H9 (cell line): ENCODE measurements at regions not wholly inside any gene's neighbourhood (a gene's known extent, or its start where the extent isn't known, plus 50 kb on each side); places are given as distances from the start of the nearest gene placed in this dataset.

Experiments
- DNase-seq: peaks from one replicate; pipeline ENCODE4 v3.0.0-alpha.2; 2017
- H2AFZ ChIP-seq: one replicate; pipeline ENCODE4 v1.6.1; 2013; ENCODE audit warnings: mild to moderate bottlenecking, low read length, control low read depth, moderate library complexity
- H2AK5ac ChIP-seq: 2 replicates; pipeline ENCODE4 v1.6.1; 2013; ENCODE audit warnings: low read length, control low read depth, mixed read lengths; ENCODE audit not compliant: insufficient read length
- H2BK120ac ChIP-seq: one replicate; pipeline ENCODE4 v1.6.1; 2013; ENCODE audit warnings: low read depth, mild to moderate bottlenecking, low read length, control low read depth, inconsistent platforms; ENCODE audit not compliant: poor library complexity, severe bottlenecking
- H2BK12ac ChIP-seq: 2 replicates; pipeline ENCODE4 v1.6.1; 2013; ENCODE audit warnings: low read length, control low read depth, mixed read lengths, low read depth; ENCODE audit not compliant: insufficient read length
- H2BK15ac ChIP-seq: 2 replicates; pipeline ENCODE4 v1.6.1; 2013; ENCODE audit warnings: low read depth, low read length, control low read depth
- H2BK20ac ChIP-seq: one replicate; pipeline ENCODE4 v1.6.1; 2013; ENCODE audit warnings: low read depth, mild to moderate bottlenecking, low read length, control low read depth, inconsistent platforms; ENCODE audit not compliant: poor library complexity, severe bottlenecking
- H2BK5ac ChIP-seq: 2 replicates; pipeline ENCODE4 v1.6.1; 2013; ENCODE audit warnings: low read length, control low read depth, mixed read lengths; ENCODE audit not compliant: insufficient read length
- H3K14ac ChIP-seq: 2 replicates; pipeline ENCODE4 v1.6.1; 2013; ENCODE audit warnings: low read length, control low read depth; ENCODE audit not compliant: insufficient read depth
- H3K18ac ChIP-seq: 2 replicates; pipeline ENCODE4 v1.6.1; 2013; ENCODE audit warnings: low read depth, mild to moderate bottlenecking, mixed read lengths, low read length, control low read depth; ENCODE audit not compliant: insufficient read length
- H3K23ac ChIP-seq: 2 replicates; pipeline ENCODE4 v1.6.1; 2013; ENCODE audit warnings: low read length, control low read depth, mixed read lengths, low read depth; ENCODE audit not compliant: insufficient read length
- H3K23me2 ChIP-seq: 2 replicates; pipeline ENCODE4 v1.6.1; 2013; ENCODE audit warnings: low read depth, mild to moderate bottlenecking, mixed read lengths, low read length, control low read depth; ENCODE audit not compliant: insufficient read length, poor library complexity, severe bottlenecking
- H3K27ac ChIP-seq: 2 replicates; pipeline ENCODE4 v1.5.1; 2013; ENCODE audit warnings: low read length, control low read depth, mixed read lengths, low read depth; ENCODE audit not compliant: insufficient read length
- H3K27me3 ChIP-seq: 2 replicates; pipeline ENCODE4 v1.6.1; 2013; ENCODE audit warnings: low read length, control low read depth, inconsistent platforms; ENCODE audit not compliant: insufficient read depth
- H3K4ac ChIP-seq: 2 replicates; pipeline ENCODE4 v1.6.1; 2013; ENCODE audit warnings: low read depth, mild to moderate bottlenecking, control low read depth, inconsistent platforms, low read length, moderate library complexity
- H3K4me1 ChIP-seq: 2 replicates; pipeline ENCODE4 v1.6.1; 2013; ENCODE audit warnings: low read length, control low read depth, inconsistent platforms; ENCODE audit not compliant: insufficient read depth
- H3K4me2 ChIP-seq: 2 replicates; pipeline ENCODE4 v1.6.1; 2013; ENCODE audit warnings: low read length, control low read depth, mixed read lengths; ENCODE audit not compliant: insufficient read length, insufficient read depth
- H3K56ac ChIP-seq: 2 replicates; pipeline ENCODE4 v1.6.1; 2013; ENCODE audit warnings: low read depth, mild to moderate bottlenecking, mixed read lengths, low read length, control low read depth; ENCODE audit not compliant: insufficient read length
- H3K79me1 ChIP-seq: 2 replicates; pipeline ENCODE4 v1.6.1; 2013; ENCODE audit warnings: low read depth, mild to moderate bottlenecking, moderate library complexity, low read length, control low read depth, inconsistent platforms; ENCODE audit not compliant: insufficient read depth, poor library complexity, severe bottlenecking
- H3K79me2 ChIP-seq: 2 replicates; pipeline ENCODE4 v1.6.1; 2013; ENCODE audit warnings: low read length, control low read depth, inconsistent platforms; ENCODE audit not compliant: insufficient read depth
- H3K9ac ChIP-seq: 2 replicates; pipeline ENCODE4 v1.6.1; 2013; ENCODE audit warnings: low read length, control low read depth, mixed read lengths; ENCODE audit not compliant: insufficient read length; ENCODE audit errors: extremely low read depth
- H3K9me3 ChIP-seq: one replicate; pipeline ENCODE4 v1.6.1; 2013; ENCODE audit warnings: low read depth, low read length, inconsistent platforms; ENCODE audit not compliant: control insufficient read depth
- H3T11ph ChIP-seq: one replicate; pipeline ENCODE4 v1.6.1; 2013; ENCODE audit warnings: mild to moderate bottlenecking, low read length, control low read depth, inconsistent platforms
- H4K20me1 ChIP-seq: one replicate; pipeline ENCODE4 v1.6.1; 2013; ENCODE audit not compliant: control insufficient read depth, insufficient read length, insufficient read depth
- H4K5ac ChIP-seq: 2 replicates; pipeline ENCODE4 v1.6.1; 2013; ENCODE audit warnings: low read depth, mild to moderate bottlenecking, mixed read lengths, low read length, control low read depth; ENCODE audit not compliant: insufficient read length
- H4K8ac ChIP-seq: replicated peaks from 2 replicates; pipeline ENCODE4 v1.6.1; 2013; ENCODE audit warnings: low read length, control low read depth, mixed read lengths, low read depth; ENCODE audit not compliant: insufficient read length
- H4K91ac ChIP-seq: 2 replicates; pipeline ENCODE4 v1.6.1; 2013; ENCODE audit warnings: low read depth, mild to moderate bottlenecking, moderate library complexity, mixed read lengths, low read length, control low read depth; ENCODE audit not compliant: insufficient read length
- H3K27ac Mint-ChIP-seq, 3 experiments: 2 replicates in 2 of 3; 3 replicates in 1 of 3; pipeline ENCODE4 v1.8.0; 2020 to 2021; ENCODE audit warnings: mixed read lengths in 3 of 3, mild to moderate bottlenecking in 1 of 3, moderate library complexity in 1 of 3
- H3K27me3 Mint-ChIP-seq: 2 replicates; pipeline ENCODE4 v1.8.0; 2021; ENCODE audit warnings: low read depth, mild to moderate bottlenecking, moderate library complexity, mixed read lengths
- H3K36me3 Mint-ChIP-seq, 3 experiments: 2 replicates in 2 of 3; 3 replicates in 1 of 3; pipeline ENCODE4 v1.8.0; 2020 to 2021; ENCODE audit warnings: low read depth in 3 of 3, mixed read lengths in 3 of 3; ENCODE audit not compliant: insufficient read depth in 1 of 3
- H3K4me1 Mint-ChIP-seq, 2 experiments: 2 replicates each; pipeline ENCODE4 v1.8.0; 2020; ENCODE audit warnings: mixed read lengths in 2 of 2
- H3K4me3 Mint-ChIP-seq, 2 experiments: 2 replicates in 1 of 2; 3 replicates in 1 of 2; pipeline ENCODE4 v1.8.0; 2020 to 2021; ENCODE audit warnings: mild to moderate bottlenecking in 2 of 2, mixed read lengths in 2 of 2, moderate library complexity in 1 of 2
- H3K9me3 Mint-ChIP-seq, 2 experiments: 2 replicates in 1 of 2; 3 replicates in 1 of 2; pipeline ENCODE4 v1.8.0; 2020; ENCODE audit warnings: mild to moderate bottlenecking in 2 of 2, mixed read lengths in 2 of 2, moderate library complexity in 1 of 2
- TF ChIP-seq, protein P1 (sequence below): fragments of 200-600 bp; sonication (generic); conservative IDR thresholded peaks from 3 replicates; pipeline ENCODE4 v1.8.0; 2021; ENCODE audit warnings: antibody characterized with exemption, mild to moderate bottlenecking

DNA sequence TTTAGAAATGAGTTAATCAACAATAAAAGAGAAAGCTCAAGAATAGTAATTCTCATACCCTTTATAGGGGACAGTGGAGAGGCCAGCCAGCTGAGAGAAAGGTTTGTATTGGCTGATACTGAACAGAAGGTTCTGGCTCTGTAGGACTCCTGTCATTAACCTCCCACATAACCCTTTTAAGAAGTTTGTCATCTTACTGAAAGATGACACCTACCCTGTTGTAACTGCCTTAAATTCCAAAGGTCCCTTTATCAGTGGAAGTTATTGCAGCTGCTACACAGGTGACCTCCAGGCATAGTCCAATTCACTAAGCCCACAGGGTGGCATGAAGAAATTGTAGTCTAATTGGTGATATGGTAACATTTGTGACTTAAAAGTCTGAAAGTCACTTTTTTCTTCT lies 790.1 kb downstream of the TENT5A start:
- Histone ChIP-seq H3K9me3 (no peaks in the 10 kb centered on the region), H4K91ac (no peak overlapping the region), H3K56ac (no peak overlapping the region), H3T11ph (no peak overlapping the region), H3K18ac (no peak overlapping the region), H4K20me1 (no peaks in the 10 kb centered on the region), H2BK120ac (no peak overlapping the region), H3K4me2 (no peak overlapping the region), H3K4ac (no peak overlapping the region), H3K23me2 (no peaks in the 10 kb centered on the region), H4K8ac (no peak overlapping the region), H4K5ac (no peak overlapping the region), H2BK5ac (no peak overlapping the region), H3K9ac (no peak overlapping the region), H2BK15ac (no peak overlapping the region), H3K4me1 (peaks cover 2% of the 10 kb centered on the region; the same call in 1 of the 2 replicates), H3K27me3 (no peaks in the 10 kb centered on the region), H2BK20ac (no peak overlapping the region), H3K27ac (no peak overlapping the region), H2AK5ac (no peak overlapping the region), H2BK12ac (no peak overlapping the region), H3K79me1 (no peaks in the 10 kb centered on the region), H2AFZ (no peak overlapping the region), H3K23ac (no peak overlapping the region), H3K14ac (no peak overlapping the region), H3K79me2 (no peaks in the 10 kb centered on the region)
- DNase-seq = no peak
- H3K27ac Mint-ChIP-seq = no peak overlapping the region
- no peak overlapping the region for H3K4me3 Mint-ChIP-seq
- H3K4me1 Mint-ChIP-seq = peaks cover 2 to 10% of the 10 kb centered on the region in 2 experiments
- peaks cover 3 to 5% of the 10 kb centered on the region in 2 experiments; a peak in 4 of 5 replicates for H3K9me3 Mint-ChIP-seq
- H3K36me3 Mint-ChIP-seq = peaks cover 0 to 7% (median 5%) of the 10 kb centered on the region in 3 experiments; a peak in 4 of 7 replicates
- no peaks in the 10 kb centered on the region for H3K27me3 Mint-ChIP-seq
- TF ChIP-seq, protein P1, sequence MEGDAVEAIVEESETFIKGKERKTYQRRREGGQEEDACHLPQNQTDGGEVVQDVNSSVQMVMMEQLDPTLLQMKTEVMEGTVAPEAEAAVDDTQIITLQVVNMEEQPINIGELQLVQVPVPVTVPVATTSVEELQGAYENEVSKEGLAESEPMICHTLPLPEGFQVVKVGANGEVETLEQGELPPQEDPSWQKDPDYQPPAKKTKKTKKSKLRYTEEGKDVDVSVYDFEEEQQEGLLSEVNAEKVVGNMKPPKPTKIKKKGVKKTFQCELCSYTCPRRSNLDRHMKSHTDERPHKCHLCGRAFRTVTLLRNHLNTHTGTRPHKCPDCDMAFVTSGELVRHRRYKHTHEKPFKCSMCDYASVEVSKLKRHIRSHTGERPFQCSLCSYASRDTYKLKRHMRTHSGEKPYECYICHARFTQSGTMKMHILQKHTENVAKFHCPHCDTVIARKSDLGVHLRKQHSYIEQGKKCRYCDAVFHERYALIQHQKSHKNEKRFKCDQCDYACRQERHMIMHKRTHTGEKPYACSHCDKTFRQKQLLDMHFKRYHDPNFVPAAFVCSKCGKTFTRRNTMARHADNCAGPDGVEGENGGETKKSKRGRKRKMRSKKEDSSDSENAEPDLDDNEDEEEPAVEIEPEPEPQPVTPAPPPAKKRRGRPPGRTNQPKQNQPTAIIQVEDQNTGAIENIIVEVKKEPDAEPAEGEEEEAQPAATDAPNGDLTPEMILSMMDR = no peak
